ENCODE measurements at regions not wholly inside any gene's neighbourhood (a gene's known extent, or its start where the extent isn't known, plus 50 kb on each side); places are given as distances from the start of the nearest gene placed in this dataset.
"Not testable (repeated sequence)": the region's sequence is repeated elsewhere in the genome, so short reads cannot be mapped to it uniquely, and the experiment has no call there.

DNA sequence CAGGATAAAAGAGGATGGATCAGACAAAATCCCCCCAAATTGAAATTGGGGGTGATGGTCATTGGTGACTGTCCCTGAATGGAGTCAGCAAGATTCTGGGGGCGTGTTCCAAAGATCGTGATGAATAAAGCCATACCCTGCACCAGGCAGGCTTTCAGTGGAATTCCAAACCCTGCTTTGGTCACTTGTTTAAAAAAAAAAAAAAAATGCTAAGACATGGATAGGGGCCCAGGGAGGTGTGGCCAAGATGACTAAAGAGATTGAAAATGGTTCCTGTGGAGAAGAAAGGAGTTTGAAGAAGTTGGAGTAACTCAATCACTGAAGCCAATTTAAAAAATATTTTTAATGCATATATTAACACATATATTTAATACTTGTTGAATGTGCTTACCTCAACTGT is 161.4 kb upstream of the KCNG1 start:
- DNase-seq: no peak

- DNase-seq: no peak
Measured at GRCh38 chr20:51183451-51183850, 160.5 kb upstream of the KCNG1 start.

GRCh38 chr20:51182571-51182970 is 159.7 kb upstream of the KCNG1 start:
- DNase-seq: no peak

DNA sequence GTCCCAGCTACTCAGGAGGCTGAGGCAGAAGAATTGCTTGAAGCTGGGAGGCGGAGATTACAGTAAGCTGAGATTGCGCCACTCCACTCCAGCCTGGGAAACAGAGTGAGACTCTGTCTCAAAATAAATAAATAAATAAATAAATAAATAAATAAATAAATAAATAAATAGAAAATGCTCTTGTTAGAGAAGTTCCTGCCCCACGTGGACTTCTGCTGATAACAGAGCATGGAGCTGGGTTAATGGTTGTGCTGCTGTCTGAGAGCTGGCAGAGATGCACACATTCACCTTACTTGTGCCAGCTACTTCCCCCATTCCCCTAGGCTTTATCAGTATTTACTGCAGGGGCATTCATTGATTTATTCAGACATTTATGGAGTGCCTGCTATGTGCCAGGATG is 155.2 kb upstream of the KCNG1 start:
- no peak for DNase-seq

GRCh38 chr20:51176876-51177275 is 154.0 kb upstream of the KCNG1 start:
- no peak for DNase-seq

DNA sequence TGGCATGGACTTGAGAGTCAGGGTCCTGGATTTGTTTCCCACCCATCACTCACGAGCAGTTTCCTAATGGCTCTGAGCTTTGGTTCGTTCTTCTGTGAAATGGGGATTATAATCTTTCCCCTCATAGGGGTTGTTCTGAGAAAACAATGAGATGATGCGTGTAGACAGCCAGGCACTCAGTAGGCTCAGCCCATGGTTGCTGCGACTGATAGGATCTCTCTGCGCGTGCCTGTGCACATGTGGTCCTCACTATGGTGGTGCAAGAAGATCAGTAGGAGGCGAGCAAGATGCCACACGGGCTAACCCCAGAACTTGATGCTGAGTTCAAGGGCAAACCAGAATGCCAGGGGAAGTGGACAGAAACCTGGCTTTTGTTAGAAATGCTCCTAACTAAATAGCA is 153.5 kb upstream of the KCNG1 start:
- no peak for DNase-seq

DNA sequence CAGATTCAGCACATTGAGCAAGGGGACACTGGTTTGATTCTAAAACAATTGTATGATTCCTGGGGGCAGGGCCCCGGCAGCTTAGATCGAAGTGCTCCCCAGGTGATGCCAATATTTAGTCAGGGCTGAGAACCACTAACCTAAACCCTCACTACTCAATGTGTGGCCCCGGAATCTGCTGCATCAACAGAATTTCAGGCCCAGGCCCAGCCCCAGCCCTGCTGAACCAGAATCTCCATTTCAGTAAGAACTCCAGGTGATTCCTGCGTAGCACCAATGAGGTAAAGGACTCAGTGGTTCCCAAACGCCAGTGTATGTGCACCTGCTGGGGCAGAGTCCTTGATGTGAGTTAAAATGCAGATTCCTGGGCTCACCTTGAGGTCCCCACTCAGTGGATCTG is 152.8 kb upstream of the KCNG1 start:
- DNase-seq: no peak

DNA sequence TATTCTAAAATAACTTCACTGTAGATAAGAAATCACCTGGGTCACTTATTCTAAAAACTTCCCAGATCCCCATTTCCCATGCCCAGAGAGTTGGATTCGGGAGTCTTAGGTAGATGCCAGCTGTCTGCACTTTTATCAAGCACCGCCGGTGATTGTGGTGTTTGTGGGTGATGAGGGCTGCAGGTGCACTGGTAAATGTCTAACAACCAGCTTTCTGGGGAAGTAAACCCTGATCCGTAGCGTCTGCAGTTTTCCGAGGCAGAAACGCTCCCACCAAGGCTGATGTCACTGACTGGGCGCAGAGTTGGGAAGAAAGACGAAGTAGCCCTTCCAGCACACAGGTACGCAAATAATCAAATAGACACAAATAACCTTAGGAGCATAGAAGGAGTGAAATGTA is 152.2 kb upstream of the KCNG1 start:
- no peak for DNase-seq

DNA sequence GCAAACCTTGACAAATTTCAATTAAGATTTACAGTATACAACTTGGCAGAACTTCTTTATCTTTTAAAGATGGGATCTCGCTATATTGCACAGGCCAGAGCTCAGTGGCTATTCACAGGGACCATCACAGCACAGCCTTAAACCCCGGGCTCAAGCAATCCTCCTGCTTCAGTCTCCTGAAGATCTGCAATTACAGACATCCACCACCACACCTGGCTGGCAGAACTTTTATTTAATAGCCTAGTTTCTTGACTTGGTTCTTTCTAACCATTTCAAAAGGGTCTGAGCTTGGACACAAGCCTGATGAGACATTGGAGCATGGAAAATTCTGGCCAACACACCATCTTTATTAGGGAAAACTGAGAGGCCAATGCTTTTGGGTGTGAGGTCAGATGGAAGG is 151.6 kb upstream of the KCNG1 start:
- no peak for DNase-seq

- DNase-seq: no peak
Measured at GRCh38 chr20:51172558-51173428, 149.9 kb upstream of the KCNG1 start.

GRCh38 chr20:51171141-51171540 is 148.2 kb upstream of the KCNG1 start:
- no peak for DNase-seq

- no peak for DNase-seq
Measured at GRCh38 chr20:51169813-51170212, 146.9 kb upstream of the KCNG1 start.

- not testable (repeated sequence) for DNase-seq
Measured at GRCh38 chr20:51167911-51168310, 145.0 kb upstream of the KCNG1 start.

GRCh38 chr20:51166489-51166888 is 143.6 kb upstream of the KCNG1 start:
- DNase-seq: no peak

DNA sequence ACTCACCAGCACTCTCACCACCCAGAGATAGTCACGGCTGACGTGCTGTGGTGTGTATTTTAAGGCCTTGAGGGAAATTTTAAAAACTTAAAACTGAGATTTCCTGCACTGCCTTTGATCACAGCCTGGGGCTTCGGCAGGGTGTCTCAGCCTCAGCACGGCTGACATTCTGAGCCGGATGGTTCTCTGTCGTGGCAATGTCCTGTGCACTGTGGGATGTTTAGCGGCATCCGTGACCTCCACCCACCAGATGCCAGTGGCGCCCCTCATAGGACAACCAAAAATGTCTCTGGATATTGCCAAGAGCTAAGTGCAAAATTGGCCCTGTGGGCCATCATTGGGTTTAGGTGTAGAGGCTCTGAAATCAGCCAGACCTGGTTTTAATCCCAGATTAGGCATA is 142.2 kb upstream of the KCNG1 start:
- no peak for DNase-seq

DNA sequence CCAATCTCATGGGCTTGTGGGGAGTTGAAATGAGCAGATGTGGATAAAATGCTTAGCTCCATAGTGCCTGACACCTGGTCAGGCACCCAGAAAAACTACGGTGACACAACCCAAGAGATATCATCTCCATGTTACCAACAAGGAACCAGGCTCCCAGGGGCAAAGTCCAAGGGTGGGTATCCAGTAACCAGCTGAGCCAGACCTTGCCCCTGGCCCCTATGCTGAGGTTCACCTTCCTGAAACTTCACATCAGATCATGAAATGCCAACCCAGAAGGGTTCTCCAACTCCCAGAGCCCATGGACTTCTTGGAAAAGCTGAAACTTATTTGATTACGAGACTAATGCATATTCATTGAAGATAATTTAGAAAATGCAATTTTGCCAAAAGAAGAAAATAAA is 141.8 kb upstream of the KCNG1 start:
- no peak for DNase-seq

- no peak for DNase-seq
Measured at GRCh38 chr20:51163996-51164600, 141.2 kb upstream of the KCNG1 start.

- no peak for DNase-seq
Measured at GRCh38 chr20:51162015-51162414, 139.1 kb upstream of the KCNG1 start.

DNA sequence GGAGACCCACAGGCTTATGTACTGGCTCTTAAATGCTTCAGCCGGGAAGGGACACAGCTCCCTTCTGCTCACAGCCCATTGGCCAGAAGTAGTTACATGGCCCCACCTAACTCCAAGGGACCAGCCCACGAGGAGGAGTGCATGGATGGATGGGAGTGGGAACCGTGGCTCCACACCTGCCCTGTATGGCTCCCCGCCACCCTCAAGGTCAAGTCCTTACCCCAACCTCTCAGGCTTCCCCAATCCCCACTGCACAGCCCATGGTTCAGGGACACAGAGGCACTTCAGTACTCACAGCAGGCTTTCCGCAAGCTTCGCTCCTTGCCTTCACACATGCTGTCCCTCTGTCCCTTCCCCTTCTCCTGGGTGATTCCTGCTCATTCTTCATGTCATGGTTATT is 137.9 kb upstream of the KCNG1 start:
- DNase-seq: no peak

DNA sequence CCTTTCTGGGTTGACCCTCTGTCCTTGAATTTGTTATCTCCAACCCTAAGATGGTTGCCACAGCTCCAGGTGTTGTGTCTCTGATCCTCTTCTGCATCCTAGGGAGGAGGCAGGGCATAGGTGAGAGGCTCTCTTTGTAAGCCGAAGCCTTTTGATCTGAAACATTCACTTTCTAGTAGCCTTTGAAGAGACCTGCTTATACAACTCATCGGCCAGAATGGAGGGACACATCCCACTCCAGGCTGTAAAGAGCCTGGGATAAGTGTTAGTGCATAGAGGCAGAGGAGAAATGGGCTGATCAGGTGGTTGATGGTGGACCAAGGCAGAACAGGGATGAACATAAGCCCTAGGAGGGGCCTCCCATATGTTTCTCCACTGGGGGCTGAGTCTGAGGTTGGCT is 137.1 kb upstream of the KCNG1 start:
- DNase-seq: no peak

- no peak for DNase-seq
Measured at GRCh38 chr20:51159303-51159702, 136.4 kb upstream of the KCNG1 start.

- DNase-seq: no peak
Measured at GRCh38 chr20:51158226-51158625, 135.3 kb upstream of the KCNG1 start.

DNA sequence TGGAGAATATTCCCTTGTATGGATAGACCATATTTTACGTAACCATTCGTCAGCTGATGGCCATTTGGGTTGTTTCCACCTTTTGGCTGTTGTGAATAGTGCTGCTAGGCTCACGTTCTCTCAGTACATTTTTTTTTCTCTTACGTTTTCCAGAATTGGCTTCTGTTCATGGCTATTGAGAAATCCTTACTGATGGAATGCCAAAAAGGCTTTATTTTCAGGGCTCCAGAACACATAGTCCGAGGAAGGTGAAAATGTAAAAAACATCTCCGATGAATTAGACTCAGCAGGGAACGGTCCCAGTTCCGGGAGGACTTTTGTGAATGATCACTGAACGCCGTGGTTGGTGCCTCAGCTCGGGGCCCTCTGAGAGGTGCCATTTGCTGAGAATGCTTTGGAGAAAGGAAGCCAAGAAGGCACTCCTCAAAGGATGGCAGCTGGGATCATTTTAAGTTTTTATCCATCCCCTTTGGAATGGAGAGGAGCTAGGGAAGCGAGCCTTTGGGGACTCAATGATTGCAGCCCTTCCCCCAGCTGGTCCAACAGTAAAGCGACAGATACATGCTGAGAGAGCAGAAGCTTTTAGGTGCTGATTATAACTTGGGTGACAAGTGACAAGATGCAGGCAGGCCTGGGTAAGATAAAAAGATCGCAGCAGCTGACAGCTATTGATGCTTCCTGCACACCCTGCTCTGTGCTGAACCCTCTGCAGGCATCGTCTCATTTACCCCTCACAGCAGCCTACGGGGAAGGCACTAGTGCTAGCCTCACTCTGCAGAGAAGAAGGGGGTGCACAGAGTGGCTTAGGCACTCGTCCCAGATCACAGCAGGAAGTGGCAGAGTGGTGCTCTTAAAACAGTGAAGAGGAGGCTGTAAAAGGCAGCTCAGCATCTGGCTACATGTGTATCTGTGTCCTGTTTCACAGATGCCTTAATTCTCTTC is 133.4 kb upstream of the KCNG1 start:
- DNase-seq: no peak
